ENCODE measurements at regions not wholly inside any gene's neighbourhood (a gene's known extent, or its start where the extent isn't known, plus 50 kb on each side); places are given as distances from the start of the nearest gene placed in this dataset.

- TF ChIP-seq EZH2 (IDR thresholded peaks at IDR 0.05; ENCODE audit: borderline replicate concordance, low read depth, low read length, severe bottlenecking) = no peak
- TF ChIP-seq POLR2A (IDR thresholded peaks at IDR 0.05; ENCODE audit: low read depth, low read length) = no peak
- TF ChIP-seq CTCF (IDR thresholded peaks at IDR 0.05; ENCODE audit: extremely low read depth in 1 of 2, insufficient read depth in 1 of 2, low read depth in 1 of 2, low read length in 2 of 2) = no peak
- no peak for TF ChIP-seq POLR2AphosphoS5 (IDR thresholded peaks at IDR 0.05; ENCODE audit: insufficient read depth, low read depth, low read length)
Measured at GRCh38 chr7:18180685-18181084, 153.0 kb upstream of the PRPS1L1 start.

All from endothelial cell of umbilical vein (primary cell).